ENCODE measurements at regions not wholly inside any gene's neighbourhood (a gene's known extent, or its start where the extent isn't known, plus 50 kb on each side); places are given as distances from the start of the nearest gene placed in this dataset.
A peak's percentile ranks its signal among the peaks of the same experiment; 100 is the strongest.

- no peaks in the 10 kb centered on the region for H4K20me1 ChIP-seq (ENCODE audit: insufficient read depth)
- no peak for DNase-seq (ENCODE audit: low read depth, low spot score)
- H3K4me2 ChIP-seq (ENCODE audit: low read length): no peak overlapping the region
- no TSS peak for BruUV-seq (replicated peaks)
- no peak overlapping the region for H2AFZ ChIP-seq (ENCODE audit: low read depth, low read length, poor library complexity, severe bottlenecking)
- ChIA-PET RAD21 (ENCODE audit: low non-redundant PET in 1 of 2, low total read pairs in 2 of 2, uncharacterized antibody in 2 of 2, unreplicated experiment in 2 of 2) (no interaction called here), POLR2A (no interaction called here), CTCF (no interaction called here)
- no peak overlapping the region for H3K9ac ChIP-seq (ENCODE audit: low read length)
- H3K4me1 ChIP-seq (ENCODE audit: control insufficient read depth in 1 of 2, insufficient read depth in 2 of 2, low read length in 2 of 2): peaks cover 0 to 27% of the 10 kb centered on the region in 2 experiments; a peak in 2 of 4 replicates
- intact Hi-C loops (cut with micrococcal nuclease): no loop called here
- no peak for ATAC-seq
- no peaks in the 10 kb centered on the region for H3K27me3 ChIP-seq (ENCODE audit: insufficient read depth, low read length)
- no peaks in the 10 kb centered on the region for H3K9me2 ChIP-seq (ENCODE audit: insufficient read depth)
- no peaks in the 10 kb centered on the region for H3K36me3 ChIP-seq (ENCODE audit: control insufficient read depth in 1 of 2, insufficient read depth in 2 of 2, low read length in 2 of 2)
- H3K79me2 ChIP-seq (ENCODE audit: insufficient read depth, low read length): no peaks in the 10 kb centered on the region
- no peak for TF ChIP-seq ZBTB33 (IDR thresholded peaks at IDR 0.05; ENCODE audit: extremely low read depth, insufficient replicate concordance, low read length)
- TF ChIP-seq SIN3A (IDR thresholded peaks at IDR 0.05; ENCODE audit: low read depth): no peak
- no peak for TF ChIP-seq YY1 (IDR thresholded peaks at IDR 0.05; ENCODE audit: extremely low read depth, insufficient replicate concordance, low read depth, low read length)
- no peak for TF ChIP-seq CBX3 (IDR thresholded peaks at IDR 0.05; ENCODE audit: low read depth)
- TF ChIP-seq CEBPB (IDR thresholded peaks at IDR 0.05; ENCODE audit: low read depth): no peak
- no peak overlapping the region for H3K27ac ChIP-seq (ENCODE audit: low read depth, low read length)
- no peak overlapping the region for H3K4me3 ChIP-seq (replicated peaks in 1 of 2; ENCODE audit: low read depth in 1 of 2, low read length in 2 of 2)
- H3K9me3 ChIP-seq (ENCODE audit: control insufficient read depth in 1 of 2, insufficient read depth in 1 of 2, low read depth in 1 of 2, low read length in 2 of 2): no peaks in the 10 kb centered on the region
Observed at GRCh38 chr12:28027328-28027727, 54.8 kb upstream of the PTHLH start.

- no peaks in the 10 kb centered on the region for H4K20me1 ChIP-seq (ENCODE audit: insufficient read depth)
- H3K4me2 ChIP-seq (ENCODE audit: low read length): 0 out of 2 replicates have a peak overlapping the region, but pooled peaks have one; percentile 8
- ChIA-PET RAD21 (ENCODE audit: low non-redundant PET in 1 of 2, low total read pairs in 2 of 2, uncharacterized antibody in 2 of 2, unreplicated experiment in 2 of 2) (no interaction called here), CTCF (no interaction called here), POLR2A (no interaction called here)
- H3K9me2 ChIP-seq (ENCODE audit: insufficient read depth): no peaks in the 10 kb centered on the region
- H3K4me3 ChIP-seq (replicated peaks in 1 of 2; ENCODE audit: low read depth in 1 of 2, low read length in 2 of 2): no peak overlapping the region
- H3K79me2 ChIP-seq (ENCODE audit: insufficient read depth, low read length): no peaks in the 10 kb centered on the region
- ATAC-seq: no peak
- intact Hi-C loops (cut with micrococcal nuclease): no loop called here
- no peaks in the 10 kb centered on the region for H3K36me3 ChIP-seq (ENCODE audit: control insufficient read depth in 1 of 2, insufficient read depth in 2 of 2, low read length in 2 of 2)
- no peak overlapping the region for H3K27ac ChIP-seq (ENCODE audit: low read depth, low read length)
- peaks cover 0 to 31% of the 10 kb centered on the region in 2 experiments; a peak in 2 of 4 replicates for H3K4me1 ChIP-seq (ENCODE audit: control insufficient read depth in 1 of 2, insufficient read depth in 2 of 2, low read length in 2 of 2)
- no peak for DNase-seq (ENCODE audit: low read depth, low spot score)
- H2AFZ ChIP-seq (ENCODE audit: low read depth, low read length, poor library complexity, severe bottlenecking): peak overlapping the region; percentile 31
- H3K27me3 ChIP-seq (ENCODE audit: insufficient read depth, low read length): no peaks in the 10 kb centered on the region
- H3K9ac ChIP-seq (ENCODE audit: low read length): no peak overlapping the region
- H3K9me3 ChIP-seq (ENCODE audit: control insufficient read depth in 1 of 2, insufficient read depth in 1 of 2, low read depth in 1 of 2, low read length in 2 of 2): no peaks in the 10 kb centered on the region
- TF ChIP-seq SRF (IDR thresholded peaks at IDR 0.05; ENCODE audit: low read depth) (no peak), CTCF (IDR thresholded peaks at IDR 0.05 in 2 of 3, conservative IDR thresholded peaks at IDR 0.05 in 1 of 3; ENCODE audit: borderline replicate concordance in 1 of 3, insufficient read depth in 1 of 3, low read depth in 2 of 3, low read length in 2 of 3) (no peak), SIN3A (IDR thresholded peaks at IDR 0.05; ENCODE audit: low read depth) (no peak), EGR1 (IDR thresholded peaks at IDR 0.05; ENCODE audit: low read depth) (no peak), JUND (IDR thresholded peaks at IDR 0.05) (no peak), CEBPB (IDR thresholded peaks at IDR 0.05; ENCODE audit: low read depth) (no peak), ZBTB33 (IDR thresholded peaks at IDR 0.05; ENCODE audit: extremely low read depth, insufficient replicate concordance, low read length) (no peak)
- no TSS peak for BruUV-seq (replicated peaks)
Observed at GRCh38 chr12:28027947-28028724, 55.6 kb upstream of the PTHLH start.

All from HCT116 (cell line).